HG03159 (cell line): ENCODE measurements at regions not wholly inside any gene's neighbourhood (a gene's known extent, or its start where the extent isn't known, plus 50 kb on each side); places are given as distances from the start of the nearest gene placed in this dataset.
"Not testable (repeated sequence)": the region's sequence is repeated elsewhere in the genome, so short reads cannot be mapped to it uniquely, and the experiment has no call there.

ENCODE experiments used
- ATAC-seq: cut with Tn5 transposase; IDR thresholded peaks from one replicate; pipeline ENCODE4 v1.9.1; 2021; ENCODE audit warnings: mild to moderate bottlenecking, moderate library complexity; ENCODE audit not compliant: unreplicated experiment

GRCh38 chr2:45120546-45120945 lies 111.3 kb upstream of the SIX2 start:
- ATAC-seq, result no peak

GRCh38 chr2:45119855-45120254 lies 110.6 kb upstream of the SIX2 start:
- ATAC-seq, result no peak

GRCh38 chr2:45119038-45119437 lies 109.8 kb upstream of the SIX2 start:
- ATAC-seq, result no peak

- no peak for ATAC-seq
Observed at GRCh38 chr2:45117383-45117782, 108.1 kb upstream of the SIX2 start.

GRCh38 chr2:45115181-45115580 lies 105.9 kb upstream of the SIX2 start:
- no peak for ATAC-seq

- ATAC-seq, result no peak
Observed at GRCh38 chr2:45114221-45114955, 105.1 kb upstream of the SIX2 start.

- no peak for ATAC-seq
Observed at GRCh38 chr2:45112750-45113149, 103.5 kb upstream of the SIX2 start.

GRCh38 chr2:45105050-45105582 lies 95.9 kb upstream of the SIX2 start:
- no peak for ATAC-seq

GRCh38 chr2:45104429-45104828 lies 95.2 kb upstream of the SIX2 start:
- no peak for ATAC-seq

- ATAC-seq, result no peak
Observed at GRCh38 chr2:45103351-45104345, 94.4 kb upstream of the SIX2 start.

- ATAC-seq, result no peak
Observed at GRCh38 chr2:45102579-45103117, 93.4 kb upstream of the SIX2 start.

GRCh38 chr2:45102141-45102540 lies 92.9 kb upstream of the SIX2 start:
- no peak for ATAC-seq

GRCh38 chr2:45096996-45097395 lies 87.7 kb upstream of the SIX2 start:
- no peak for ATAC-seq

- ATAC-seq, result not testable (repeated sequence)
Observed at GRCh38 chr2:45096038-45096437, 86.8 kb upstream of the SIX2 start.

- no peak for ATAC-seq
Observed at GRCh38 chr2:45093663-45094062, 84.4 kb upstream of the SIX2 start.

- ATAC-seq, result no peak
Observed at GRCh38 chr2:45093181-45093580, 83.9 kb upstream of the SIX2 start.

GRCh38 chr2:45089554-45090261 lies 80.5 kb upstream of the SIX2 start:
- no peak for ATAC-seq

- ATAC-seq, result no peak
Observed at GRCh38 chr2:45085487-45085886, 76.2 kb upstream of the SIX2 start.

GRCh38 chr2:45084361-45085020 lies 75.2 kb upstream of the SIX2 start:
- no peak for ATAC-seq

GRCh38 chr2:45083175-45083574 lies 73.9 kb upstream of the SIX2 start:
- no peak for ATAC-seq
